BLaER1 (cell line): ENCODE measurements at regions not wholly inside any gene's neighbourhood (a gene's known extent, or its start where the extent isn't known, plus 50 kb on each side); places are given as distances from the start of the nearest gene placed in this dataset.

Experiments used
- H3K27ac ChIP-seq: shearing (Covaris generic); formaldehyde crosslinking; 2 replicates; pipeline ENCODE4 v1.8.1; 2022
- H3K27me3 ChIP-seq: shearing (Covaris generic); formaldehyde crosslinking; 2 replicates; pipeline ENCODE4 v1.8.1; 2022
- H3K36me3 ChIP-seq: shearing (Covaris generic); formaldehyde crosslinking; 2 replicates; pipeline ENCODE4 v1.8.1; 2022
- H3K4me1 ChIP-seq: shearing (Covaris generic); formaldehyde crosslinking; 2 replicates; pipeline ENCODE4 v1.8.1; 2022
- H3K4me2 ChIP-seq: shearing (Covaris generic); formaldehyde crosslinking; 2 replicates; pipeline ENCODE4 v1.8.1; 2022
- H3K4me3 ChIP-seq: shearing (Covaris generic); formaldehyde crosslinking; 2 replicates; pipeline ENCODE4 v1.8.1; 2022
- H3K9ac ChIP-seq: shearing (Covaris generic); formaldehyde crosslinking; 2 replicates; pipeline ENCODE4 v1.8.1; 2022
- H3K9me3 ChIP-seq: shearing (Covaris generic); formaldehyde crosslinking; 2 replicates; pipeline ENCODE4 v1.8.1; 2022
- H4K20me1 ChIP-seq: shearing (Covaris generic); formaldehyde crosslinking; 2 replicates; pipeline ENCODE4 v1.8.1; 2022
- Cebpa-rat ChIP-seq: shearing (Covaris generic); IDR thresholded peaks from 2 replicates; pipeline ENCODE4 v1.8.1; 2022

DNA sequence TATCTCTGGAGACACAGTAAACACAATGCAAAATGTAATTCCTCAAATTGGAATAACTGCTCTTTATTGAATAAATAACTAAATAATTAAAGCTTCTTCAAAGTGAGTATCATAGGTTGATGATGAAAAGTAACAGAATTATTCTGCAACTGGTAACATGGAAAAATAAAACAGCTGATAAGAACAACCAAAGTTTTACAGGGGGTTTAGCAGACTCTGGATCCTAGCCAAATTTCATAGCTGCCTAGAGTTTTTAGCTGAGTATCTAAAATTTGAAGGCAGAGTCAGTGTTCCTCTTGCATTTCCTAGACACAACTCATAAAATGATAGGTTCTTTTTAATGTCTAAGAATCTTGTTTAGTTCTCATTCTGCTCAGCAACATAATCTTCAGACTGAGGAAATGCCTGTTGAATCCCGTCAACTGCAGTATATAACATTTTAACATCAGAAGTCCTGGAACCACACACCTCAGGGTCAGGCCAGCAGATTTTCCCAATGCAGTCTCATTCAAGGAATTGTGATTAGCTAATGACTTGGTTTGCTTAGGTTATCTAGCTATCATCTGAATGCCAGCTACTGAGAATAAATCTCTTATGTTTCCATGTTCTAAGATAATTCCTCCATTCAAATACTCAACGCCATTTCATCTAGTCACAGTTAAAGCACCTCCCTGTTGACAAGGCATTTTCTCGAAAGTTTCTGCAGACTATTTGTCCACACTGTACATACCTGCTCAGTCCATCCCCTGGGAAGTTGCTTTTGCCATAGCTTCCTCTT, 411.6 kb downstream of the BCAT1 start:
- H3K4me1 ChIP-seq = no peaks in the 10 kb centered on the region
- H4K20me1 ChIP-seq = no peaks in the 10 kb centered on the region
- no peaks in the 10 kb centered on the region for H3K36me3 ChIP-seq
- H3K4me2 ChIP-seq = no peak overlapping the region
- no peaks in the 10 kb centered on the region for H3K27me3 ChIP-seq
- H3K9me3 ChIP-seq = no peaks in the 10 kb centered on the region
- no peak for TF ChIP-seq Cebpa-rat
- H3K4me3 ChIP-seq = no peak overlapping the region
- no peak overlapping the region for H3K9ac ChIP-seq
- no peak overlapping the region for H3K27ac ChIP-seq

DNA sequence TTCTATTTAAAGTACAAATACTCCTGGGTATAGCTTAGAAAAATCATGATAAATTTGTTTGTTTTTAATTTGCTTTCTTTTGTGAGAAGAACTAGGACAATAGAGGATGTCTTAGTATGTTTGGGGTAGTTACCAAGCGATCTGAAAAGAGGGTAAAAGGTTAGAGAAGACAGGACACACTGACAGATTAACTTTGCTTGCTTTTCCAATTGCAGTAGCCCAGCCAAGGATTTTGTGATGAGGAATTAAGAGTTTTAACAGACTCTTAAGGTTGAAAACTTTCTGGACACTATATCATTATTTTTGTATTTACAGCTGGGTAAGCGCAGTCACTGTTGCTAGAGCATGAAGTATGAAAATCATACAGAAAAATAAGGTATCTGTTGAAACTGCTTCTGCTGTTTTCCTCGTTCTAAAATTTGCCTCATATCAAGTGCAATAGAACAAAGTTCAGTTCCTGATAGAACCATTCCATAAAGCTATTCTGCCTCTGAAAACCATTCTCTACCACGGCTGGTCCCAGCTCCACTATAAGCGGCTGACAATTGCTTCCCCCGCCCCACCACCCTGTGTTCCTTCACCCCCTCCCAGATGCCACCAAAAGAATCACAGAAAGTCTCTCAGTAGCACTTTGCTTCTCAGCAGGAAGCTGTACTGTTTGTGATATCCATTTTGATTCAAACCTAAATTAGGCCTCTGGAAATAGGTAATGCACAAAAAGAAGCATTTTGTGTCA, 413.4 kb downstream of the BCAT1 start:
- H3K36me3 ChIP-seq = no peaks in the 10 kb centered on the region
- no peak overlapping the region for H3K9ac ChIP-seq
- TF ChIP-seq Cebpa-rat = no peak
- H3K4me2 ChIP-seq = no peak overlapping the region
- no peaks in the 10 kb centered on the region for H3K9me3 ChIP-seq
- H3K27ac ChIP-seq = no peak overlapping the region
- H4K20me1 ChIP-seq = no peaks in the 10 kb centered on the region
- H3K4me1 ChIP-seq = no peaks in the 10 kb centered on the region
- no peak overlapping the region for H3K4me3 ChIP-seq
- H3K27me3 ChIP-seq = no peaks in the 10 kb centered on the region

DNA sequence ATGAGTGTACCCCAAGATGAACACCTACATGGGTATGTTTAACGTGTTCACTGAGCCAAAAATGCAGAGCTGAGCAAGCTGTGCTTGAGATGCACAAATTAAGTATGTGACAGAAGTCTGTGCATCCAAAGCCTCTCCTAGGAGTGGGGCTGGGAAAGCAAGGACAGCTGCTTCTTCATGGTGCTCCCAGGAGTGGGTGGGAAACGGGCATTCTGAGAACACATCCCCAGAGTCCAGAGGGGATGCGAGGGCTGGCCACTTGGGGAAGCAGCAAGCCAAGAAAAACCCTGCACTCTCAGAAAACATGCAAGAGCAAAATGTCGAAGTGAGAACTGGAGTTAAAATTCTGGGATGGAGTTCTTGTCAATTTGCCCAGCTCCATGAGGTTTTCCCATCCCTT, 414.3 kb downstream of the BCAT1 start:
- no peaks in the 10 kb centered on the region for H3K36me3 ChIP-seq
- no peak overlapping the region for H3K4me3 ChIP-seq
- H3K4me1 ChIP-seq = no peaks in the 10 kb centered on the region
- H3K4me2 ChIP-seq = no peak overlapping the region
- H3K9ac ChIP-seq = no peak overlapping the region
- H3K27ac ChIP-seq = no peak overlapping the region
- no peaks in the 10 kb centered on the region for H4K20me1 ChIP-seq
- no peak for TF ChIP-seq Cebpa-rat
- no peaks in the 10 kb centered on the region for H3K27me3 ChIP-seq
- H3K9me3 ChIP-seq = no peaks in the 10 kb centered on the region

DNA sequence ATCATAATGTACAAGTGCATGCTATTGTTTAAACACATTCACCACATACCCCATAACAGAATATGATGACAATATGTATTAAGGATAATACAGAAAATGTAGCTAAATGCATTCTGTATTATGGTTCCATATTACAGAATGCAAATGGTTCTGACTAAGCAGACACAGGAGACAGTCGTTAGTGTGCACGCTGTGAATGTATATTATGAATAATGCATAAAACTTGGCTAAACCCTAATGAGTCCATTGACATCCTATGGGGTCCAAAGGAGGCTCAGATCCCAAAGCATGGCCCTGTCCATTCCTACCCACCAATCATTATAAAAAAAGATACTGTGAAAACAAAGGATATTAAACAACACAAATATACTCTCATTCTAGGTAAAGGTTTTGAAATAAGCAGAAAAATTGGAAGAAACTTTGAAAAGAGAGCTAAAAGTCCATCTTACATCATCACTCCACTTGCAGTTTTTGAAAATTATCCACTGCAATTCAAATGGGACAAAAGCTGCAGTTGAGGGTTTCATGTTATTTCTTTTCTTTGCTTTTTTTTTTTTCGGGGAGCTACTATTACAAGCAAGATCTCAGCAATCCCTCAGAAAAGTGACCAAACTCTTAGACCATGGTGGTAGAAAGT, 415.1 kb downstream of the BCAT1 start:
- Histone ChIP-seq H3K9ac (no peak overlapping the region), H3K36me3 (no peaks in the 10 kb centered on the region), H4K20me1 (no peaks in the 10 kb centered on the region), H3K4me3 (no peak overlapping the region), H3K4me1 (no peaks in the 10 kb centered on the region), H3K9me3 (no peaks in the 10 kb centered on the region), H3K4me2 (no peak overlapping the region), H3K27ac (no peak overlapping the region), H3K27me3 (no peaks in the 10 kb centered on the region)
- TF ChIP-seq Cebpa-rat = no peak

DNA sequence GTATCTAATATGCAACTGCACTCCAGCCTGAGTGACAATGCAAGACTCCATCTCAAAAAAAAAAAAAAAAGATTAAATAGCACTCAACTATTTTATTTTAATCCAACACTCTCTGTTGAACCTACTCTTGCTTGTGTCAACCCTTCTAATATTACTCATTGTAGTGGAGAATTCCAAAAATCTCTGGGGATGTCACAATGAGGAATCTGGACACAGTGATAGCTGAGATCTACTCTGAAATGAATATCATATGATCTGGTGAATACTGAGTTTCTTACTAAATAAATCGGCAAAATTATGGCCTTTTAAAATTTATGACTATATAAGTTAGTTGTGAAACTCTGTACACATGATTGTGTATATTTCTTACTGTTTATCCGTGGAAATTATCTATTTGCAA, 418.2 kb downstream of the BCAT1 start:
- Histone ChIP-seq H3K9me3 (no peaks in the 10 kb centered on the region), H3K4me3 (no peak overlapping the region), H3K27me3 (no peaks in the 10 kb centered on the region), H3K4me1 (no peaks in the 10 kb centered on the region), H3K36me3 (no peaks in the 10 kb centered on the region), H3K4me2 (no peak overlapping the region), H4K20me1 (no peaks in the 10 kb centered on the region), H3K9ac (no peak overlapping the region), H3K27ac (no peak overlapping the region)
- TF ChIP-seq Cebpa-rat = no peak

DNA sequence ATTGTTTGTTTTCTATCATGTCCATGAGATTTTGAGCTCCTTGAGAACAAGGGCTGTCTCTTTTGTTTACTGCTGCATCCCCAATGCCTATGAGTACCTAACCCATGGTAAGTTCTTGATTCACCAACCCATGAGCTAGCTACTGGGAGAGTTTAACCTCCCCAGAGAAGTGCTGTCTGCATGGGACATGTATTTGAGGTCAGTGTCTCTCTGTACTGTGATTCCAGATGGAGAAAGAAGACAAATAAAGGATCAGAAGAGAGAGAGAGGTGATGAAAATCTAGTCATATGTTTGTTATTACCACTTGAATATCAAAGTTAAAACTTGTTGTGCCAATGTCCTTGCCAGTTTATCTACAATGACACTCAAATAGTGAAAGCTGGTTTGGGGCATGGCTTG, 421.8 kb downstream of the BCAT1 start:
- Histone ChIP-seq H3K27me3 (no peaks in the 10 kb centered on the region), H3K36me3 (no peaks in the 10 kb centered on the region), H4K20me1 (no peaks in the 10 kb centered on the region), H3K9me3 (no peaks in the 10 kb centered on the region), H3K27ac (no peak overlapping the region), H3K4me1 (no peaks in the 10 kb centered on the region), H3K9ac (no peak overlapping the region), H3K4me2 (no peak overlapping the region), H3K4me3 (no peak overlapping the region)
- no peak for TF ChIP-seq Cebpa-rat

DNA sequence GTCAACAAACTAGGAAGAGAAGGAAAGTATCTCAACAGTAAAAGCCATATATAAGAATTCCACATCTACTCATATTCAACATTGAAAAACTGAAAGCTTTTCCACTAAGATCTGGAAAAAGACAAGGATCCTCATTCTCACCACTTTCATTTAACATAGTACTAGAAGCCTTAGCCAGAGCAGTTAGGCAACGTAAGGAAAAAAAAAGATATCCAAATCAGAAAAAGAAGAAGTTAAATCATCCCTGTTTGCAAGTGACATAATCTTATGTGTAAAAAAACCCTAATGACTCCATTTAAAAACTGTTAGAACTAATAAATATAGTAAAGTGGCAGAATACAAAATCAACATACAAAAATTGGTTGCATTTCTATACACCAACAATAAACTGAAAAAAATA, 426.2 kb downstream of the BCAT1 start:
- Histone ChIP-seq H3K4me3 (no peak overlapping the region), H3K9ac (no peak overlapping the region), H4K20me1 (no peaks in the 10 kb centered on the region), H3K27me3 (no peaks in the 10 kb centered on the region), H3K9me3 (peaks cover 23% of the 10 kb centered on the region), H3K4me1 (no peaks in the 10 kb centered on the region), H3K36me3 (no peaks in the 10 kb centered on the region), H3K27ac (no peak overlapping the region), H3K4me2 (no peak overlapping the region)
- TF ChIP-seq Cebpa-rat = no peak

DNA sequence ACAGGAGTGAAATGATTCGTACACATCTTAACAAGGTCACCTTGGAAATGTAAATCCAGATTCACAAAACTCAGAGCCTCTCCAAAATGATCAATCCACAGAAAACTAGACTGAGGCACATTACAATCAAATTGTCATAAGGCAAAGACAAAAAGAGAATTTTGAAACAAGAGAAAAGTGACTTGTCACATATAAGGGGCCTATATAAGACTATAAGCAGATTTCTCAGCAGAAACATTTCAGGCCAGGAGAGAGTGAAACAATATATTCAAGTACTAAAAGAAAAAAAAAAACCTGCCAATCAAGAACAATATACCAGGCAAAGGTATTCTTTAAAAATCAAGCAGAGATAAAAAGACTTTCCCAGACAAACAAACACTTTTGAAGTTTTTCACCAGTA, 429.1 kb downstream of the BCAT1 start:
- Histone ChIP-seq H3K27me3 (no peaks in the 10 kb centered on the region), H3K4me3 (no peak overlapping the region), H3K9me3 (peaks cover 23% of the 10 kb centered on the region), H3K4me1 (no peaks in the 10 kb centered on the region), H3K36me3 (no peaks in the 10 kb centered on the region), H4K20me1 (no peaks in the 10 kb centered on the region), H3K27ac (no peak overlapping the region), H3K9ac (no peak overlapping the region), H3K4me2 (no peak overlapping the region)
- no peak for TF ChIP-seq Cebpa-rat

DNA sequence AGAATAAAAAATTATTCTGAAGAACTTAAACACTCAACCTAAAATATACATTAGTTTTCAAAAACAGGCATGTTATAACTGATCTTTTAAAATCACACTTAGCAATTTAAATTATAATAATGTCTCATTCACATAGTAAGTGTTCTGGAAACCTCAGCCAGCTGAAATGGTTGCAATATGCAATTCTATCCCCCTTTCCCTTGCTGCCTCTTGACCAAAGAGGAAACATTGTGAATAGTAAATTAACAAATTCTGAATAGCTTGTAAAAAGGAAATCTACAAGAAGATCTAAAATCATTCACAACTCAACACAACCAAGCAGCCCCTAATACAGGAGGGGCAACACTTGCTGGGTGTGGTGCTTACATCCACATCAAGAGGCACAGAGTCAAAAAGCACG, 431.9 kb downstream of the BCAT1 start:
- Histone ChIP-seq H3K4me3 (no peak overlapping the region), H3K9me3 (peaks cover 23% of the 10 kb centered on the region), H4K20me1 (no peaks in the 10 kb centered on the region), H3K4me1 (no peaks in the 10 kb centered on the region), H3K9ac (no peak overlapping the region), H3K36me3 (no peaks in the 10 kb centered on the region), H3K4me2 (no peak overlapping the region), H3K27ac (no peak overlapping the region), H3K27me3 (no peaks in the 10 kb centered on the region)
- TF ChIP-seq Cebpa-rat = no peak

DNA sequence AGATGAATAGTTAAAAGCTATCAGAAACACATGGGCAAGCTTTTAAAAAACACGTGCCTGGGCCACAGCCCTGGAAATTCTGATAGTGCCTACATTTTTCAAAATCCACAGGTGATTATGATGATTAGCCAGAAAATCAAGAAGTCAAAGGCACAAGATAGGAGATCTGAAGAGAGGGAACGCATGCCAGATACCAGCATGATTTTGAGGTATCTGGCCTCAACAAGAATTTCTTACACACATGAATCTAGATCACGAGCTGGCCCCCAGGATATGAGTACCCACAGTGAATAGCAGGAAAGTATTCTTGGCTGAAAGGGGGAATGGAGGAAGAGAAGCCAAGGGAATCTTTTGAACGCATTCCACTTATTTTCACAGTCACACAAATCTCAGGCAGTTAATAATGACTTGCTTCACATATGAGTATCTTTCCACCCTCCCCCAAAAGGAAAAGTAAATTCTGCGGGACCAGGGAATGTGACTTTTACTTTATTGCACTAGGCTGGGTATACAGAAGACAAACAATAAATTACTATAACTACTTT, 438.2 kb downstream of the BCAT1 start:
- Histone ChIP-seq H3K36me3 (no peaks in the 10 kb centered on the region), H3K9ac (no peak overlapping the region), H3K4me2 (no peak overlapping the region), H4K20me1 (no peaks in the 10 kb centered on the region), H3K4me3 (no peak overlapping the region), H3K27ac (no peak overlapping the region), H3K9me3 (no peaks in the 10 kb centered on the region; the same call in 1 of the 2 replicates), H3K4me1 (no peaks in the 10 kb centered on the region), H3K27me3 (no peaks in the 10 kb centered on the region)
- TF ChIP-seq Cebpa-rat = no peak
